ENCODE measurements at regions not wholly inside any gene's neighbourhood (a gene's known extent, or its start where the extent isn't known, plus 50 kb on each side); places are given as distances from the start of the nearest gene placed in this dataset.

DNA sequence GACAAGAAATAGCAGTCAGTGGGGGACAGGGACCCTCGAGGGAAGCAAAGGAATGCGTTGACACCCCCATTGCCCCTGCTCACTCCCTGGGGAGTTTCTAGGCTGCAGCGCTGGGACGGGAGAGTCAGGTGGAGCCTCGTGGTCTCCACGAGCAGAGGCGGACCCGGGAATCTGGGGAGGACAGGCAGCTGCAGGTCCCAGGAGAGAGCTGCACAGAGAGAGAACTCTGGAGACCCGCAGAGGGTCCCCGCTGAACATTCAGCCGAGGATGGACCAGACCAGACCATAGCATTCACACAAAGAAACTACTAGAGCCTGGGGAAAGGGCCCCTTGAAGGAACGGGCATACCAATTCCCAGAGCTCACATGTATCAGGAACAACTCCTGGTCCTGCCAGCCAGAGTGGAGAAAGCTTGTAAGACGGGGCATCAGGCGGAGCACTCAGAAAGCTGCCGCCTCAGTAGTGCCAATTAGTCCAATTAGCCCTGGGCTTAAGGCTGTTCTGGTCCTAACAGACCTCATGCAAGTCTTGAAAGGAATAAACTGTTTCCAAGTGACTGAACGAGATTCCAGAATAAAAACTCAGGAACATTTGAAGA lies 966.7 kb upstream of the ZNF722 start:
- TF ChIP-seq, protein P1, sequence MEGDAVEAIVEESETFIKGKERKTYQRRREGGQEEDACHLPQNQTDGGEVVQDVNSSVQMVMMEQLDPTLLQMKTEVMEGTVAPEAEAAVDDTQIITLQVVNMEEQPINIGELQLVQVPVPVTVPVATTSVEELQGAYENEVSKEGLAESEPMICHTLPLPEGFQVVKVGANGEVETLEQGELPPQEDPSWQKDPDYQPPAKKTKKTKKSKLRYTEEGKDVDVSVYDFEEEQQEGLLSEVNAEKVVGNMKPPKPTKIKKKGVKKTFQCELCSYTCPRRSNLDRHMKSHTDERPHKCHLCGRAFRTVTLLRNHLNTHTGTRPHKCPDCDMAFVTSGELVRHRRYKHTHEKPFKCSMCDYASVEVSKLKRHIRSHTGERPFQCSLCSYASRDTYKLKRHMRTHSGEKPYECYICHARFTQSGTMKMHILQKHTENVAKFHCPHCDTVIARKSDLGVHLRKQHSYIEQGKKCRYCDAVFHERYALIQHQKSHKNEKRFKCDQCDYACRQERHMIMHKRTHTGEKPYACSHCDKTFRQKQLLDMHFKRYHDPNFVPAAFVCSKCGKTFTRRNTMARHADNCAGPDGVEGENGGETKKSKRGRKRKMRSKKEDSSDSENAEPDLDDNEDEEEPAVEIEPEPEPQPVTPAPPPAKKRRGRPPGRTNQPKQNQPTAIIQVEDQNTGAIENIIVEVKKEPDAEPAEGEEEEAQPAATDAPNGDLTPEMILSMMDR (IDR thresholded peaks at IDR 0.05; ENCODE audit: insufficient read depth, low read length, poor library complexity, severe bottlenecking): no peak
- H3K4me3 ChIP-seq (replicated peaks; ENCODE audit: low read depth, low read length): no peak overlapping the region

DNA sequence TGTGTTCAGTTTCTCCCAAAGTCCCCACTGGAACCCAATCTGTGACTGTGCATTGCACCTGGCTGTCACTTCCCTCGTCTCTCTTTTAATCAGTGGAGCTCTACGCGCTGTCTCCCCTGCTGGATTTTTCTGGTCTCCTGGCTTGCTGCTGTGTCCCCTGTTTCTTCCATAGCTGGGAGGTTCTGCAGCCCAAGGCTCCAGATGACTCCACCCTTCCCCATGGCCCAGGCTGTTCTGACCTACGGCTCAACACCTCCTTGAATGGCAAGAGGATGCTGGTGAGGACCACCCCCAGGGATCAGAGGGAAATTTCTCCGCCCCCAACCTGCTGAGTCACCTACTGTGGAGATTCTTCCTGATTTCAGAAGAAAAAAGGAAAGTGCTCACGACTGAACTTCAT lies 961.4 kb upstream of the ZNF722 start:
- TF ChIP-seq, protein P1 (IDR thresholded peaks at IDR 0.05; ENCODE audit: insufficient read depth, low read length, poor library complexity, severe bottlenecking): no peak

More for the DNA sequence above, 966.7 kb upstream of the ZNF722 start:
- no peak for DNase-seq (ENCODE audit: extremely low read depth, insufficient read length)
- H3K27me3 ChIP-seq (replicated peaks; ENCODE audit: control insufficient read depth, insufficient read depth, low read length): no peaks in the 10 kb centered on the region
- no peaks in the 10 kb centered on the region for H3K36me3 ChIP-seq (ENCODE audit: control insufficient read depth, insufficient read depth, low read length)

DNA sequence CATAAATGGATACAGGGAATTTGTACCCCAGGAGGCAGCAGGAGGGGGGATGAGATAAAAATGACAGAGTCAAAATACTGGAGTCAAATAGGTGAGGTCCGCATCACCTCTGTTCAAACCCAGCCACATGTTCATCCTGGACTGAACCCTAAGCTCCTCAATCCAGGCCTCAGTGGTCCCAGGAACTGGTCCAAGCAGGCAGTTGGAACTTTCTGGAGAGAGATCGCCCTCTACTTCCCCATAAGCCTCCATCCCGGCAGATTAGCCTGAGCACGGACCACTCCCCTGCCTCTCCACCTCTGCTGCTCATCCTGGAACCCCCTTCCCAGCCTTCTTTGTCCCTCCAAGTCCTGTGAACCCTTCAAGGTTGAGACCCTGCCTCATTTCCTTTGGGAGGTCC lies 959.7 kb upstream of the ZNF722 start:
- no peak for DNase-seq (ENCODE audit: extremely low read depth, insufficient read length)
- Histone ChIP-seq H3K27me3 (replicated peaks; ENCODE audit: control insufficient read depth, insufficient read depth, low read length) (no peaks in the 10 kb centered on the region), H3K4me3 (replicated peaks; ENCODE audit: low read depth, low read length) (no peak overlapping the region), H3K36me3 (ENCODE audit: control insufficient read depth, insufficient read depth, low read length) (no peaks in the 10 kb centered on the region)
- TF ChIP-seq, protein P1 (IDR thresholded peaks at IDR 0.05; ENCODE audit: insufficient read depth, low read length, poor library complexity, severe bottlenecking): no peak

More for the DNA sequence above, 961.4 kb upstream of the ZNF722 start:
- DNase-seq (ENCODE audit: extremely low read depth, insufficient read length): no peak
- Histone ChIP-seq H3K27me3 (replicated peaks; ENCODE audit: control insufficient read depth, insufficient read depth, low read length) (no peaks in the 10 kb centered on the region), H3K36me3 (ENCODE audit: control insufficient read depth, insufficient read depth, low read length) (no peaks in the 10 kb centered on the region), H3K4me3 (replicated peaks; ENCODE audit: low read depth, low read length) (no peak overlapping the region)

DNA sequence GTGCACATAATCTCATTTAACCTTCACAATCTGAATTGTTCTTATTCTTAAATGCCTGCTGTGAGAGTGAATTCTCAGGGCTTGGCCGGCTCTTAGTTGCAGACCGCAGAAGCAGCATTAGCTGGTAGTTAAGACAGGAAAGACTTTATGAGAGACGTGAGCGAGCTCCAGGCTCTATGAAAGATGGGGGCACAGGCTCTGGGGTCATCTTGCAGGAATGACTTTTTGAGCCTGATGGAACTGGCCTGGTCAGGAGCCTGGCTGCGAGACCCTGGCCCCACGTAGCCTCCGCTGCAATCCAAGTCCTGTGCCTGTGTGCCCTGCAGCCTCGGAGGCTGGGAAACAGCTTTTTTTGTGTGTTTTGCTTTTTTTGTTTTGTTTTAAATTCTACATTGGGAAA lies 958.8 kb upstream of the ZNF722 start:
- TF ChIP-seq, protein P1 (IDR thresholded peaks at IDR 0.05; ENCODE audit: insufficient read depth, low read length, poor library complexity, severe bottlenecking): no peak
- H3K27me3 ChIP-seq (replicated peaks; ENCODE audit: control insufficient read depth, insufficient read depth, low read length): no peaks in the 10 kb centered on the region
- no peak for DNase-seq (ENCODE audit: extremely low read depth, insufficient read length)
- no peaks in the 10 kb centered on the region for H3K36me3 ChIP-seq (ENCODE audit: control insufficient read depth, insufficient read depth, low read length)
- no peak overlapping the region for H3K4me3 ChIP-seq (replicated peaks; ENCODE audit: low read depth, low read length)

DNA sequence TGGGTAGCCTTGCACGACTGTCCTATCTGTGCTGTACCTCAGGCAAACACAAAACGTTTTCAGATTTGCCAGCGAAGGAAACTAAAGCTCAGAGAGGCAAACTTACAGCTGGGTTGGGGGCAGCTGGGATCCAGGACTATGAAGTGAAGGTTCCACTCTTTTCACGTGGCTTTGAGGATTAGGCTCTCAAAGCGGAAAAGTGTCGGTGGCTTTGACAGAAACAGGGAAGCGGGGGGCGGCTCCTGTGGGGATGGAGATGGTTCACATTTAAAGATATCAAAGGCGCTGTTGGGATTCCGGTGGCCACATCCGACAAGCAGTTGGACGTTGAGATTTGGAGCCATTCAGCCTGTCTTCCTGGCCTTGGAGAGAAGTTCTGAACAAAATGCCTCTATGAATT lies 958.3 kb upstream of the ZNF722 start:
- no peaks in the 10 kb centered on the region for H3K36me3 ChIP-seq (ENCODE audit: control insufficient read depth, insufficient read depth, low read length)
- no peak overlapping the region for H3K4me3 ChIP-seq (replicated peaks; ENCODE audit: low read depth, low read length)
- no peak for DNase-seq (ENCODE audit: extremely low read depth, insufficient read length)
- no peaks in the 10 kb centered on the region for H3K27me3 ChIP-seq (replicated peaks; ENCODE audit: control insufficient read depth, insufficient read depth, low read length)
- TF ChIP-seq, protein P1 (IDR thresholded peaks at IDR 0.05; ENCODE audit: insufficient read depth, low read length, poor library complexity, severe bottlenecking): no peak

Measured in GM06990 (cell line).